Esophagus squamous epithelium (tissue), 4 donors: ENCODE measurements at regions not wholly inside any gene's neighbourhood (a gene's known extent, or its start where the extent isn't known, plus 50 kb on each side); places are given as distances from the start of the nearest gene placed in this dataset.

Experiments
- POLR2A ChIP-seq, 4 donors: fragments of 450-650 bp; IDR thresholded peaks; one replicate each; pipeline ENCODE4 v1.6.1; 2017; ENCODE audit warnings: antibody characterized with exemption in 4 of 4, mild to moderate bottlenecking in 4 of 4, moderate library complexity in 3 of 4
- TF ChIP-seq, protein P1 (sequence below), 6 experiments: fragments of 450-650 bp in 4 of 6; fragments of 200-600 bp in 2 of 6; sonication (generic) in 2 of 6; IDR thresholded peaks; one replicate each; pipeline ENCODE4 v1.5.1; 2016 to 2019; ENCODE audit warnings: antibody characterized with exemption in 6 of 6, mild to moderate bottlenecking in 4 of 6, moderate library complexity in 4 of 6

GRCh38 chr13:108409730-108410129 is 140.2 kb downstream of the TNFSF13B start:
- no peak for TF ChIP-seq POLR2A (IDR thresholded peaks at IDR 0.05)
- TF ChIP-seq, protein P1, sequence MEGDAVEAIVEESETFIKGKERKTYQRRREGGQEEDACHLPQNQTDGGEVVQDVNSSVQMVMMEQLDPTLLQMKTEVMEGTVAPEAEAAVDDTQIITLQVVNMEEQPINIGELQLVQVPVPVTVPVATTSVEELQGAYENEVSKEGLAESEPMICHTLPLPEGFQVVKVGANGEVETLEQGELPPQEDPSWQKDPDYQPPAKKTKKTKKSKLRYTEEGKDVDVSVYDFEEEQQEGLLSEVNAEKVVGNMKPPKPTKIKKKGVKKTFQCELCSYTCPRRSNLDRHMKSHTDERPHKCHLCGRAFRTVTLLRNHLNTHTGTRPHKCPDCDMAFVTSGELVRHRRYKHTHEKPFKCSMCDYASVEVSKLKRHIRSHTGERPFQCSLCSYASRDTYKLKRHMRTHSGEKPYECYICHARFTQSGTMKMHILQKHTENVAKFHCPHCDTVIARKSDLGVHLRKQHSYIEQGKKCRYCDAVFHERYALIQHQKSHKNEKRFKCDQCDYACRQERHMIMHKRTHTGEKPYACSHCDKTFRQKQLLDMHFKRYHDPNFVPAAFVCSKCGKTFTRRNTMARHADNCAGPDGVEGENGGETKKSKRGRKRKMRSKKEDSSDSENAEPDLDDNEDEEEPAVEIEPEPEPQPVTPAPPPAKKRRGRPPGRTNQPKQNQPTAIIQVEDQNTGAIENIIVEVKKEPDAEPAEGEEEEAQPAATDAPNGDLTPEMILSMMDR (IDR thresholded peaks at IDR 0.05): no peak
